H1 (cell line): ENCODE measurements at regions not wholly inside any gene's neighbourhood (a gene's known extent, or its start where the extent isn't known, plus 50 kb on each side); places are given as distances from the start of the nearest gene placed in this dataset.

Experiments used
- CTCF ChIA-PET: fragments of 300-600 bp; sonication (Branson Sonifier 250); formaldehyde crosslinking; loops from one replicate; lab custom pipeline; 2021; ENCODE audit not compliant: partially characterized antibody; lab: Charles Lee
- POLR2A ChIA-PET: fragments of 300-600 bp; sonication (Branson Sonifier 250); formaldehyde crosslinking; loops from one replicate; lab custom pipeline; 2021; ENCODE audit warnings: inconsistent platforms; ENCODE audit not compliant: partially characterized antibody; lab: Charles Lee
- DNase-seq, 2 experiments: peaks; one replicate each; pipeline versions ENCODE4 v3.0.0 to v3.0.0-alpha.2; 2010 to 2022; ENCODE audit warnings: low spot score in 2 of 2, low read depth in 1 of 2, mixed read lengths in 1 of 2
- FAIRE-seq: peaks from 2 replicates; lab custom pipeline; 2011; peaks lifted over from hg19 to GRCh38; lab: Jason Lieb, UNC
- H2AFZ ChIP-seq: 2 replicates; pipeline ENCODE4 v1.8.1; 2012; ENCODE audit warnings: low read length, inconsistent platforms
- H2AK5ac ChIP-seq: 2 replicates; pipeline ENCODE4 v1.6.1; 2013; ENCODE audit warnings: low read depth, low read length
- H2BK120ac ChIP-seq: replicated peaks from 2 replicates; pipeline ENCODE3; 2013; ENCODE audit warnings: low read depth, low read length, inconsistent platforms
- H2BK12ac ChIP-seq: 2 replicates; pipeline ENCODE4 v1.6.1; 2013; ENCODE audit warnings: low read depth, low read length
- H2BK15ac ChIP-seq: 2 replicates; pipeline ENCODE4 v1.6.1; 2013; ENCODE audit warnings: low read length
- H2BK20ac ChIP-seq: 2 replicates; pipeline ENCODE4 v1.6.1; 2013; ENCODE audit warnings: low read length
- H2BK5ac ChIP-seq: 2 replicates; pipeline ENCODE4 v1.6.1; 2013; ENCODE audit warnings: low read depth, low read length
- H3K14ac ChIP-seq: 2 replicates; pipeline ENCODE4 v1.6.1; 2013; ENCODE audit warnings: inconsistent platforms; ENCODE audit not compliant: insufficient read length
- H3K18ac ChIP-seq: 2 replicates; pipeline ENCODE4 v1.6.1; 2013; ENCODE audit warnings: low read length; ENCODE audit errors: extremely low read depth
- H3K23ac ChIP-seq: 2 replicates; pipeline ENCODE4 v1.6.1; 2013; ENCODE audit warnings: inconsistent platforms; ENCODE audit not compliant: insufficient read length
- H3K23me2 ChIP-seq: 2 replicates; pipeline ENCODE4 v1.6.1; 2013; ENCODE audit warnings: low read depth, low read length
- H3K27ac ChIP-seq: 2 replicates; pipeline ENCODE4 v1.6.1; 2011; ENCODE audit warnings: low read depth, low read length, inconsistent platforms
- H3K27me3 ChIP-seq, 4 experiments: replicated peaks in 1 of 4; 1 replicate in 1 of 4; 2 replicates in 3 of 4; pipeline versions ENCODE4 v1.6.1 to v1.8.1; 2011 to 2013; ENCODE audit warnings: low read length in 3 of 4, mild to moderate bottlenecking in 3 of 4, inconsistent platforms in 2 of 4, mixed read lengths in 2 of 4, moderate library complexity in 1 of 4; ENCODE audit not compliant: control insufficient read depth in 3 of 4, insufficient read depth in 3 of 4; ENCODE audit errors: extremely low read depth in 1 of 4
- H3K36me3 ChIP-seq, 4 experiments: 2 replicates each; pipeline versions ENCODE4 v1.6.1 to v1.8.1; 2011 to 2013; ENCODE audit warnings: mild to moderate bottlenecking in 4 of 4, low read length in 3 of 4, moderate library complexity in 2 of 4, control low read depth in 1 of 4, inconsistent platforms in 1 of 4; ENCODE audit not compliant: insufficient read depth in 4 of 4, control insufficient read depth in 2 of 4
- H3K4ac ChIP-seq: replicated peaks from 2 replicates; pipeline ENCODE3; 2013; ENCODE audit warnings: low read length, low read depth, mixed read lengths, inconsistent platforms; ENCODE audit not compliant: insufficient read length
- H3K4me1 ChIP-seq, 4 experiments: replicated peaks in 1 of 4; 1 replicate in 1 of 4; 2 replicates in 3 of 4; pipeline versions ENCODE4 v1.6.1 to v1.8.1; 2011 to 2013; ENCODE audit warnings: low read length in 3 of 4, inconsistent platforms in 2 of 4, mixed read lengths in 1 of 4; ENCODE audit not compliant: insufficient read depth in 4 of 4, control insufficient read depth in 3 of 4
- H3K4me2 ChIP-seq, 2 experiments: 2 replicates each; pipeline versions ENCODE4 v1.6.1 to v1.8.1; 2011 to 2013; ENCODE audit warnings: low read depth in 2 of 2, low read length in 2 of 2, control low read depth in 1 of 2, inconsistent platforms in 1 of 2, mild to moderate bottlenecking in 1 of 2; ENCODE audit not compliant: insufficient read depth in 1 of 2
- H3K4me3 ChIP-seq, 4 experiments: fragments of 200-600, 300-600 bp in 1 of 4; sonication (generic), shearing (Covaris generic), sonication (Bioruptor Twin) in 1 of 4; 2 replicates each; pipeline versions ENCODE4 v1.5.1 to v1.8.1; 2011 to 2016; ENCODE audit warnings: low read length in 4 of 4, low read depth in 3 of 4, control low read depth in 2 of 4, inconsistent platforms in 2 of 4, mild to moderate bottlenecking in 2 of 4, mixed read lengths in 1 of 4, moderate library complexity in 1 of 4; ENCODE audit not compliant: insufficient read depth in 2 of 4; ENCODE audit errors: extremely low read depth in 1 of 4
- H3K56ac ChIP-seq: replicated peaks from 2 replicates; pipeline ENCODE3; 2013; ENCODE audit warnings: low read depth, mild to moderate bottlenecking, mixed read lengths, low read length, inconsistent platforms; ENCODE audit not compliant: insufficient read length
- H3K79me1 ChIP-seq: 2 replicates; pipeline ENCODE4 v1.6.1; 2013; ENCODE audit warnings: low read depth, low read length, control low read depth
- H3K79me2 ChIP-seq, 2 experiments: 2 replicates each; pipeline versions ENCODE4 v1.6.1 to v1.8.1; 2012 to 2013; ENCODE audit warnings: low read length in 2 of 2, mild to moderate bottlenecking in 2 of 2, inconsistent platforms in 1 of 2; ENCODE audit not compliant: insufficient read depth in 2 of 2, control insufficient read depth in 1 of 2
- H3K9ac ChIP-seq, 4 experiments: replicated peaks in 1 of 4; 1 replicate in 1 of 4; 2 replicates in 3 of 4; pipeline versions ENCODE4 v1.6.1 to v1.8.1; 2011 to 2013; ENCODE audit warnings: low read depth in 3 of 4, low read length in 3 of 4, control low read depth in 2 of 4, mild to moderate bottlenecking in 2 of 4, moderate library complexity in 2 of 4, inconsistent platforms in 1 of 4; ENCODE audit errors: extremely low read depth in 1 of 4
- H3K9me3 ChIP-seq, 2 experiments: 2 replicates each; pipeline versions ENCODE4 v1.6.1 to v1.8.1; 2012 to 2013; ENCODE audit warnings: mild to moderate bottlenecking in 2 of 2, moderate library complexity in 2 of 2, control low read depth in 1 of 2, inconsistent platforms in 1 of 2, low read depth in 1 of 2, low read length in 1 of 2, mixed read lengths in 1 of 2; ENCODE audit not compliant: insufficient read depth in 2 of 2
- H4K20me1 ChIP-seq, 2 experiments: replicated peaks in 1 of 2; 2 replicates each; pipeline versions ENCODE3 to v1.8.1; 2011 to 2013; ENCODE audit warnings: inconsistent platforms in 2 of 2, low read length in 2 of 2, mild to moderate bottlenecking in 1 of 2; ENCODE audit not compliant: insufficient read depth in 2 of 2, control insufficient read depth in 1 of 2
- H4K5ac ChIP-seq: 2 replicates; pipeline ENCODE4 v1.6.1; 2013; ENCODE audit warnings: low read length, low read depth, mixed read lengths, inconsistent platforms; ENCODE audit not compliant: insufficient read length
- H4K8ac ChIP-seq: 2 replicates; pipeline ENCODE4 v1.8.0; 2013; ENCODE audit warnings: mild to moderate bottlenecking, moderate library complexity, low read length, inconsistent platforms; ENCODE audit not compliant: insufficient read depth; ENCODE audit errors: extremely low read depth
- H4K91ac ChIP-seq: replicated peaks from 2 replicates; pipeline ENCODE3; 2013; ENCODE audit warnings: low read length, mixed read lengths, inconsistent platforms; ENCODE audit not compliant: insufficient read length
- BCL11A ChIP-seq, 2 experiments: IDR thresholded peaks; one replicate each; pipeline ENCODE4 v1.6.1; 2011; ENCODE audit warnings: low read depth in 2 of 2, low read length in 2 of 2, mild to moderate bottlenecking in 2 of 2
- SIRT6 ChIP-seq: IDR thresholded peaks from one replicate; pipeline ENCODE4 v1.7.1; 2012; ENCODE audit warnings: low read length, inconsistent platforms
- WGBS, 2 experiments: shearing (Covaris generic) in 1 of 2; methylation state at CpG; one replicate each; pipeline versions ENCODE4 v1.1.6 to v1.1.7; 2013 to 2015; ENCODE audit warnings: low lambda C conversion rate in 2 of 2, mixed read lengths in 2 of 2, inconsistent platforms in 1 of 2, low coverage in 1 of 2, missing lambda C conversion rate in 1 of 2; ENCODE audit not compliant: insufficient replicate concordance in 2 of 2, insufficient coverage in 1 of 2, insufficient read length in 1 of 2; ENCODE audit errors: extremely low coverage in 1 of 2, missing lambda C conversion rate in 1 of 2; 5-methylcytosine and 5-hydroxymethylcytosine counted together

- WGBS, 2 experiments, result 91% methylated on average over 11 of the region's 11 CpGs; no CpG with 5 or more reads in 1 of the 2 experiments
- no peaks in the 10 kb centered on the region for H3K79me2 ChIP-seq
- FAIRE-seq, result no peak
- H2AK5ac ChIP-seq, result no peak overlapping the region
- no peak overlapping the region for H3K27ac ChIP-seq
- no peak overlapping the region for H4K8ac ChIP-seq
- H3K56ac ChIP-seq, result no peak overlapping the region
- H3K18ac ChIP-seq, result no peak overlapping the region
- ChIA-PET POLR2A (interaction anchor here (0.5 kb wide), 1 partner anchor 92 kb away, joined by 3 read pairs; no protein-coding TSS in a partner anchor), CTCF (no interaction called here)
- no peak overlapping the region for H4K91ac ChIP-seq
- H2BK5ac ChIP-seq, result no peak overlapping the region
- no peak for DNase-seq
- H3K79me1 ChIP-seq, result no peaks in the 10 kb centered on the region
- no peak overlapping the region for H4K5ac ChIP-seq
- no peak overlapping the region for H3K9ac ChIP-seq
- H4K20me1 ChIP-seq, result no peaks in the 10 kb centered on the region
- H3K4me2 ChIP-seq, result no peak overlapping the region
- no peak overlapping the region for H3K4ac ChIP-seq
- no peak overlapping the region for H3K4me3 ChIP-seq
- no peaks in the 10 kb centered on the region; the same call in 1 of the 2 replicates for H3K23me2 ChIP-seq
- H3K4me1 ChIP-seq, result no peaks in the 10 kb centered on the region; a peak in 1 of 7 replicates
- no peak overlapping the region for H3K14ac ChIP-seq
- no peak overlapping the region for H2BK12ac ChIP-seq
- H3K36me3 ChIP-seq, result no peaks in the 10 kb centered on the region
- no peak overlapping the region for H3K23ac ChIP-seq
- no peak overlapping the region for H2BK15ac ChIP-seq
- H2AFZ ChIP-seq, result no peak overlapping the region
- TF ChIP-seq BCL11A (IDR thresholded peaks at IDR 0.05; ENCODE audit: low read depth in 2 of 2, low read length in 2 of 2) (no peak), SIRT6 (no peak)
- TF ChIP-seq, all 59 proteins: peak for 0
- Histone ChIP-seq H3K27me3 (no peaks in the 10 kb centered on the region), H2BK20ac (no peak overlapping the region), H3K9me3 (no peaks in the 10 kb centered on the region), H2BK120ac (no peak overlapping the region)
Observed at GRCh38 chrX:6983207-6983955, 164.1 kb upstream of the STS start.
